ENCODE measurements at regions not wholly inside any gene's neighbourhood (a gene's known extent, or its start where the extent isn't known, plus 50 kb on each side); places are given as distances from the start of the nearest gene placed in this dataset.

DNA sequence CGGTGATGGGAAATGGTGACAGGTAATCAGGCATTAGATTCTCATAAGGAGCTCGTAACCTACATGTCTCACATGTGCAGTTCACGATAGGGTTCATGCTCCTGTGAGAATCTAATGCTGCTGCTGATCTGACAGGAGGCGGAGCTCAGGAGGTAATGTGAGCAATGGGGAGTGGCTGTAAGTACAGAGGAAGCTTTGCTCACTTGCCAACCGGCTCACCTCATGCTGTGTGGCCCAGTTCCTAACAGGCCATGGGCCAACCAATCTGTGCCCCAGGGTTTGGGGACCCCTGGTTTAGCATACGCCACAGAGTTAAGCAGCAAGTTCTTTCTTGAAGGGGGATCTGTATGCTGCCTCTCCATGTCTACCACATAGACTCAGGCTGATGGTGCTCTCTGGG lies 133.1 kb downstream of the IQUB start:
- Histone ChIP-seq H3K36me3 (no peaks in the 10 kb centered on the region), H3K4me1 (no peaks in the 10 kb centered on the region), H3K9me3 (no peaks in the 10 kb centered on the region), H3K27ac (no peak overlapping the region), H3K27me3 (no peaks in the 10 kb centered on the region), H3K4me3 (no peak overlapping the region)
- WGBS, 2 donors = 77 to 83% methylated on average over 6 of the region's 6 CpGs
- TF ChIP-seq POLR2A (IDR thresholded peaks at IDR 0.05) = no peak
- TF ChIP-seq EP300 (IDR thresholded peaks at IDR 0.05) = no peak
- TF ChIP-seq, protein P1, sequence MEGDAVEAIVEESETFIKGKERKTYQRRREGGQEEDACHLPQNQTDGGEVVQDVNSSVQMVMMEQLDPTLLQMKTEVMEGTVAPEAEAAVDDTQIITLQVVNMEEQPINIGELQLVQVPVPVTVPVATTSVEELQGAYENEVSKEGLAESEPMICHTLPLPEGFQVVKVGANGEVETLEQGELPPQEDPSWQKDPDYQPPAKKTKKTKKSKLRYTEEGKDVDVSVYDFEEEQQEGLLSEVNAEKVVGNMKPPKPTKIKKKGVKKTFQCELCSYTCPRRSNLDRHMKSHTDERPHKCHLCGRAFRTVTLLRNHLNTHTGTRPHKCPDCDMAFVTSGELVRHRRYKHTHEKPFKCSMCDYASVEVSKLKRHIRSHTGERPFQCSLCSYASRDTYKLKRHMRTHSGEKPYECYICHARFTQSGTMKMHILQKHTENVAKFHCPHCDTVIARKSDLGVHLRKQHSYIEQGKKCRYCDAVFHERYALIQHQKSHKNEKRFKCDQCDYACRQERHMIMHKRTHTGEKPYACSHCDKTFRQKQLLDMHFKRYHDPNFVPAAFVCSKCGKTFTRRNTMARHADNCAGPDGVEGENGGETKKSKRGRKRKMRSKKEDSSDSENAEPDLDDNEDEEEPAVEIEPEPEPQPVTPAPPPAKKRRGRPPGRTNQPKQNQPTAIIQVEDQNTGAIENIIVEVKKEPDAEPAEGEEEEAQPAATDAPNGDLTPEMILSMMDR (IDR thresholded peaks at IDR 0.05) = no peak
- TF ChIP-seq POLR2AphosphoS5 (IDR thresholded peaks at IDR 0.05) = no peak
- no peak for DNase-seq
- no peak for ATAC-seq (ENCODE audit: low FRiP score in 2 of 2)

DNA sequence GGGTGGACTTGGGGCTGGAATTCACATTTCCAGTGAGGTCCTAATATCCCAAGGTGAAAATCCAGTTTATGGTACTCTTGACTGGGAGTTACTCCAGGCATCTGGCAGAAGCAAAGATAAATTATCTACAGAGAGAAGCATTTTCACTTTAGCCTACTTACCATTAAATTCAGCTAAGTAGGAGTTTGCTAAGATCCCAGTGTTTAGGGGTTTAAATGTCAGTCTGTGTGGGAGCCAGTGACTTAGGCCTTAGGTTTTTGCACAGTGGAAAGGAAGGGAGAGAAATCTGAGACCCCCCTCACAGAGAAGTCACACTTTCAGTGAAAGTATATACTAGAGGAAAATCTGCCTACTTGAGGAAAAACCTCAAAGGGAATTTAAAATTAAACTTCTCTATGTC lies 134.2 kb downstream of the IQUB start:
- Histone ChIP-seq H3K27ac (no peak overlapping the region), H3K27me3 (no peaks in the 10 kb centered on the region), H3K4me1 (no peaks in the 10 kb centered on the region), H3K4me3 (no peak overlapping the region), H3K9me3 (no peaks in the 10 kb centered on the region), H3K36me3 (no peaks in the 10 kb centered on the region)
- TF ChIP-seq POLR2A (IDR thresholded peaks at IDR 0.05) (no peak), EP300 (IDR thresholded peaks at IDR 0.05) (no peak), POLR2AphosphoS5 (IDR thresholded peaks at IDR 0.05) (no peak)
- TF ChIP-seq, protein P1 (IDR thresholded peaks at IDR 0.05) = no peak
- ATAC-seq (ENCODE audit: low FRiP score in 2 of 2) = no peak
- no peak for DNase-seq

DNA sequence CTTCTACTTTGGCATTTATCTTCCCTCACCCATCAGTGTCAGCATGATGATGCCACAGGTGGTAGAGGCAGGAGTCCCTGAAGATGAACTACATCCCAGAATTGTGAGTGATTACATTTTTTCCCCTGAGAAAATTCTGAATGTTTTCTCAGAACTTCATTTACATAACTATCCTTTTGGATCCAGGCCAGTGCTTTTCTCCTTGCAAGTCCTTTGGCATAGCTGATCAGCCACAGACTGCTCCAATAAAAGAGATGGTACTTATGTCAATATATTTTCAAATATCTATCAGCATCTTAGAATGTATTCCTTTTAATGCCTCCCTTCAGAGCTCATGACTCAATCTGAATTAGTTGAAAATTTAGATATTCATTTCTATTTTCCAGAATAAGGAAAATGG lies 135.5 kb downstream of the IQUB start:
- no peak overlapping the region for H3K4me3 ChIP-seq
- ATAC-seq (ENCODE audit: low FRiP score in 2 of 2) (no peak), DNase-seq (no peak)
- H3K9me3 ChIP-seq = no peaks in the 10 kb centered on the region
- H3K4me1 ChIP-seq = no peaks in the 10 kb centered on the region
- H3K27me3 ChIP-seq = no peaks in the 10 kb centered on the region
- no peak overlapping the region for H3K27ac ChIP-seq
- no peaks in the 10 kb centered on the region for H3K36me3 ChIP-seq
- TF ChIP-seq, protein P1 (IDR thresholded peaks at IDR 0.05) = no peak
- TF ChIP-seq POLR2A (IDR thresholded peaks at IDR 0.05) (no peak), EP300 (IDR thresholded peaks at IDR 0.05) (no peak), POLR2AphosphoS5 (IDR thresholded peaks at IDR 0.05) (no peak)

DNA sequence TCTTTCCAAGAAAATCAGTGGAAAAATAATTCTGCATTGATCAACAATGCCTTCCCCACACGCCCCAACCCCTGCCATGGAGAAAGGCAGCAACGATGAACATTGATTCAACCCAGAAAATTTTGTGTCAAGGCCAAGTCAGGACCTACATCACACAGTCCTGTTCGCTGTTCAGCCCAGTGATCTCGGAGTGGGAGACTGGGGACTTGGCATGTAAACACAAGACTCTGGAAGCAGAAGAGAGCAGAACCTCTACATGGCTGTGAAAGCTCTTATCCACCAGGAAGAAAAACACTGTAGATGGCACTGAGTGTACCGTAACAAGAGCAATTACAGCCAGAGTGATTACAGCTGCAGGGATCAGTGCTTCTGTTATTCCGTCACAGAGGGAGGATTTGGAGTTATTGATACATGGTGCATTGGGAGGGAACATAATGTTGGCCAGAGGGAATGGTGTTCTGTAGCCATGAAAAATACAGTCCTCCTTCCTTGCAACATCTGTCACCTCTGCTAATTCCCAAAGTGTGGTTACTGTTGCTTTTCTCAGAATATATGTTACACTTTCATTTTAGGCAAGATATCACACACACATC lies 136.6 kb downstream of the IQUB start:
- H3K27ac ChIP-seq = no peak overlapping the region
- no peaks in the 10 kb centered on the region for H3K27me3 ChIP-seq
- no peaks in the 10 kb centered on the region for H3K36me3 ChIP-seq
- DNase-seq (no peak), ATAC-seq (ENCODE audit: low FRiP score in 2 of 2) (no peak)
- H3K4me1 ChIP-seq = no peaks in the 10 kb centered on the region
- no peak overlapping the region for H3K4me3 ChIP-seq
- 62 to 69% methylated on average over 6 of the region's 6 CpGs for WGBS, 2 donors
- TF ChIP-seq POLR2A (IDR thresholded peaks at IDR 0.05) (no peak), POLR2AphosphoS5 (IDR thresholded peaks at IDR 0.05) (no peak), EP300 (IDR thresholded peaks at IDR 0.05) (no peak)
- TF ChIP-seq, protein P1 (IDR thresholded peaks at IDR 0.05) = no peak
- H3K9me3 ChIP-seq = no peaks in the 10 kb centered on the region

DNA sequence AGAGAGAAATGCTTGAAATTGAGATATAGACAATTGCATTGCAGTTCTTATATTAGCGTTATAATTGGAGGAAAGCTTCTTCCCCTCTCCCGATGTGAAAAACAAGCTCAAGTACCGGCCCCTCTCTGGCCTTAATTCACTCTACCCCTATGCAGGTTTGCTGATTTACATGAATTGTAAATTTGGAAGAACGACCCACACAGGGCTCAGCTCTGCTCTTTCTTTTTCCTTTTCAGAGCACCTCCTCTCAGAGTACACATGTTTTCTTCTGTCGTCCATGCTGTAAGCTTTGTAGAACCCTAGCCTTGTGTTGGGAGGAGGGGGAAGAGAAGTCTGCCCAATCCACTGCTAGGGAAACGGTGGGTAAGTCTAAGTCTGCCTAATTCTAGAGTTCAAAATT lies 140.8 kb downstream of the IQUB start:
- no peaks in the 10 kb centered on the region for H3K27me3 ChIP-seq
- no peaks in the 10 kb centered on the region for H3K4me1 ChIP-seq
- H3K36me3 ChIP-seq = no peaks in the 10 kb centered on the region
- no peaks in the 10 kb centered on the region for H3K9me3 ChIP-seq
- no peak overlapping the region for H3K4me3 ChIP-seq
- WGBS, 2 donors = 45 to 61% methylated on average over 6 of the region's 6 CpGs
- DNase-seq (no peak), ATAC-seq (ENCODE audit: low FRiP score in 2 of 2) (no peak)
- no peak overlapping the region for H3K27ac ChIP-seq
- TF ChIP-seq POLR2A (IDR thresholded peaks at IDR 0.05) (no peak), EP300 (IDR thresholded peaks at IDR 0.05) (no peak), POLR2AphosphoS5 (IDR thresholded peaks at IDR 0.05) (no peak)
- TF ChIP-seq, protein P1 (IDR thresholded peaks at IDR 0.05) = no peak

Data from upper lobe of left lung (tissue), 6 donors.